Neural cell (in vitro differentiated cells): ENCODE measurements at regions not wholly inside any gene's neighbourhood (a gene's known extent, or its start where the extent isn't known, plus 50 kb on each side); places are given as distances from the start of the nearest gene placed in this dataset.

ENCODE experiments used
- H2AFZ ChIP-seq: fragments of 200-600, 300-800 bp; sonication (generic), shearing (Covaris generic); 2 replicates; pipeline ENCODE4 v1.6.0; 2014; ENCODE audit warnings: low read depth, mild to moderate bottlenecking, antibody characterized with exemption, low read length, moderate library complexity
- H3F3A ChIP-seq: fragments of 200-600 bp; shearing (Covaris generic); 2 replicates; pipeline ENCODE4 v1.6.1; 2016; ENCODE audit warnings: mild to moderate bottlenecking, moderate library complexity, mixed read lengths, antibody characterized with exemption, low read length; ENCODE audit not compliant: insufficient read depth, poor library complexity, severe bottlenecking
- H3K27ac ChIP-seq: fragments of 200-600, 300-800 bp; sonication (generic), shearing (Covaris generic); 2 replicates; pipeline ENCODE4 v1.5.1; 2014; ENCODE audit warnings: mild to moderate bottlenecking, low read length, moderate library complexity
- H3K27me3 ChIP-seq: fragments of 300-800, 200-600 bp; sonication (generic), shearing (Covaris generic); 2 replicates; pipeline ENCODE4 v1.6.0; 2014; ENCODE audit warnings: mild to moderate bottlenecking, low read depth, low read length, moderate library complexity; ENCODE audit not compliant: insufficient read depth
- H3K36me3 ChIP-seq: fragments of 300-800, 200-600 bp; sonication (generic), shearing (Covaris generic); 2 replicates; pipeline ENCODE4 v1.5.1; 2014; ENCODE audit warnings: mild to moderate bottlenecking, antibody characterized with exemption, low read length, moderate library complexity; ENCODE audit not compliant: insufficient read depth
- H3K4me2 ChIP-seq: fragments of 300-800, 200-600 bp; sonication (generic), shearing (Covaris generic); 2 replicates; pipeline ENCODE4 v1.6.0; 2014; ENCODE audit warnings: mild to moderate bottlenecking, low read length
- H3K4me3 ChIP-seq: fragments of 300-800, 200-600 bp; sonication (generic), shearing (Covaris generic); 2 replicates; pipeline ENCODE4 v1.5.1; 2014; ENCODE audit warnings: mild to moderate bottlenecking, low read length, moderate library complexity
- H3K79me2 ChIP-seq: fragments of 200-600 bp; shearing (Covaris generic); replicated peaks from 2 replicates; pipeline ENCODE4 v1.6.0; 2014; ENCODE audit warnings: mild to moderate bottlenecking, low read length, moderate library complexity; ENCODE audit not compliant: insufficient read depth
- H3K9ac ChIP-seq: fragments of 300-800, 200-600 bp; sonication (generic), shearing (Covaris generic); 2 replicates; pipeline ENCODE4 v1.6.1; 2016; ENCODE audit warnings: mild to moderate bottlenecking, low read length, mixed read lengths
- H3K9me2 ChIP-seq: fragments of 200-600 bp; shearing (Covaris generic); 2 replicates; pipeline ENCODE4 v1.6.1; 2016; ENCODE audit warnings: mild to moderate bottlenecking, low read length, mixed read lengths; ENCODE audit not compliant: insufficient read depth
- H3K9me3 ChIP-seq: fragments of 200-600, 300-800 bp; sonication (generic), shearing (Covaris generic); 2 replicates; pipeline ENCODE4 v1.6.1; 2016; ENCODE audit warnings: mild to moderate bottlenecking, mixed run types, low read length, moderate library complexity, mixed read lengths
- H4K20me1 ChIP-seq: fragments of 200-600 bp; shearing (Covaris generic); 2 replicates; pipeline ENCODE4 v1.6.1; 2016; ENCODE audit warnings: mild to moderate bottlenecking, mixed run types; ENCODE audit not compliant: insufficient read depth
- CTCF ChIP-seq: fragments of 450-650 bp; IDR thresholded peaks from 2 replicates; pipeline ENCODE4 v1.5.1; 2014; ENCODE audit warnings: antibody characterized with exemption, mild to moderate bottlenecking, moderate library complexity; ENCODE audit not compliant: poor library complexity, severe bottlenecking
- EP300 ChIP-seq: fragments of 450-650 bp; conservative IDR thresholded peaks from 2 replicates; pipeline ENCODE4 v1.6.1; 2014; ENCODE audit warnings: antibody characterized with exemption, mild to moderate bottlenecking, moderate library complexity; ENCODE audit not compliant: poor library complexity, severe bottlenecking
- EZH2 ChIP-seq: fragments of 200-600, 300-800 bp; shearing (Covaris generic), sonication (generic); IDR thresholded peaks from 2 replicates; pipeline ENCODE4 v1.6.1; 2014; ENCODE audit warnings: antibody characterized with exemption, low read length, borderline replicate concordance, mild to moderate bottlenecking; ENCODE audit not compliant: insufficient read depth, poor library complexity, severe bottlenecking
- MXI1 ChIP-seq: fragments of 450-650 bp; conservative IDR thresholded peaks from 2 replicates; pipeline ENCODE4 v1.6.1; 2014; ENCODE audit warnings: antibody characterized with exemption, mild to moderate bottlenecking; ENCODE audit not compliant: poor library complexity, severe bottlenecking
- POLR2AphosphoS5 ChIP-seq: IDR thresholded peaks from 2 replicates; pipeline ENCODE4 v1.6.1; 2012
- RAD21 ChIP-seq: fragments of 450-650 bp; conservative IDR thresholded peaks from 2 replicates; pipeline ENCODE4 v1.6.1; 2014; ENCODE audit warnings: antibody characterized with exemption, mild to moderate bottlenecking, moderate library complexity
- REST ChIP-seq: IDR thresholded peaks from 2 replicates; pipeline ENCODE4 v1.6.1; 2012; ENCODE audit warnings: borderline replicate concordance
- SMC3 ChIP-seq: fragments of 450-650 bp; conservative IDR thresholded peaks from 2 replicates; pipeline ENCODE4 v1.6.1; 2014; ENCODE audit warnings: antibody characterized with exemption, mild to moderate bottlenecking, moderate library complexity; ENCODE audit not compliant: poor library complexity
- TAF1 ChIP-seq: IDR thresholded peaks from 2 replicates; pipeline ENCODE4 v1.6.1; 2012; ENCODE audit warnings: low read depth

GRCh38 chr11:23931443-23931842, 565.4 kb upstream of the LUZP2 start:
- Histone ChIP-seq H4K20me1 (no peaks in the 10 kb centered on the region), H3K9me2 (no peaks in the 10 kb centered on the region), H3F3A (no peaks in the 10 kb centered on the region), H3K9me3 (no peaks in the 10 kb centered on the region), H2AFZ (no peak overlapping the region), H3K4me3 (no peak overlapping the region), H3K4me2 (no peak overlapping the region), H3K79me2 (no peaks in the 10 kb centered on the region), H3K27ac (no peak overlapping the region), H3K27me3 (no peaks in the 10 kb centered on the region), H3K36me3 (no peaks in the 10 kb centered on the region), H3K9ac (no peak overlapping the region)
- no peak for TF ChIP-seq CTCF
- TF ChIP-seq EP300: no peak
- no peak for TF ChIP-seq POLR2AphosphoS5
- TF ChIP-seq EZH2: no peak
- no peak for TF ChIP-seq MXI1
- no peak for TF ChIP-seq SMC3
- TF ChIP-seq RAD21: no peak
- TF ChIP-seq TAF1: no peak
- no peak for TF ChIP-seq REST

GRCh38 chr11:23932485-23932898, 564.4 kb upstream of the LUZP2 start:
- no peaks in the 10 kb centered on the region for H3K79me2 ChIP-seq
- H3K27ac ChIP-seq: no peak overlapping the region
- H3K4me3 ChIP-seq: no peak overlapping the region
- H3K36me3 ChIP-seq: no peaks in the 10 kb centered on the region
- no peaks in the 10 kb centered on the region for H3K9me2 ChIP-seq
- H3F3A ChIP-seq: no peaks in the 10 kb centered on the region
- H3K4me2 ChIP-seq: no peak overlapping the region
- H4K20me1 ChIP-seq: no peaks in the 10 kb centered on the region
- H3K9ac ChIP-seq: no peak overlapping the region
- H3K27me3 ChIP-seq: no peaks in the 10 kb centered on the region
- TF ChIP-seq RAD21 (no peak), EP300 (no peak), CTCF (no peak), EZH2 (no peak), POLR2AphosphoS5 (no peak), REST (no peak), SMC3 (no peak), MXI1 (no peak), TAF1 (no peak)
- H2AFZ ChIP-seq: no peak overlapping the region
- H3K9me3 ChIP-seq: no peaks in the 10 kb centered on the region
